Mesenchymal stem cell (in vitro differentiated cells and primary cell): ENCODE measurements at regions not wholly inside any gene's neighbourhood (a gene's known extent, or its start where the extent isn't known, plus 50 kb on each side); places are given as distances from the start of the nearest gene placed in this dataset.

Experiments used
- DNase-seq: peaks from one replicate; pipeline ENCODE4 v3.0.0-alpha.2; 2013
- H2AFZ ChIP-seq: one replicate; pipeline ENCODE4 v1.6.1; 2013; ENCODE audit warnings: low read depth, mild to moderate bottlenecking, control low read depth, inconsistent platforms, low read length, moderate library complexity
- H2AK5ac ChIP-seq: 2 replicates; pipeline ENCODE4 v1.6.1; 2013; ENCODE audit warnings: low read length, moderate library complexity, mild to moderate bottlenecking, inconsistent platforms; ENCODE audit not compliant: severe bottlenecking
- H2BK120ac ChIP-seq: one replicate; pipeline ENCODE4 v1.6.1; 2013; ENCODE audit warnings: low read depth, mild to moderate bottlenecking, inconsistent platforms, low read length, moderate library complexity
- H2BK12ac ChIP-seq, 2 experiments: one replicate each; pipeline ENCODE4 v1.6.1; 2013; ENCODE audit warnings: inconsistent platforms in 2 of 2, low read length in 2 of 2, mild to moderate bottlenecking in 2 of 2, moderate library complexity in 2 of 2, control low read depth in 1 of 2
- H2BK15ac ChIP-seq: one replicate; pipeline ENCODE4 v1.6.1; 2013; ENCODE audit warnings: mild to moderate bottlenecking, low read depth, inconsistent platforms; ENCODE audit not compliant: poor library complexity, severe bottlenecking
- H2BK5ac ChIP-seq: 2 replicates; pipeline ENCODE4 v1.6.1; 2013; ENCODE audit warnings: low read depth, mild to moderate bottlenecking, low read length, control low read depth, inconsistent platforms; ENCODE audit not compliant: poor library complexity, severe bottlenecking
- H3K14ac ChIP-seq, 2 experiments: one replicate each; pipeline ENCODE4 v1.6.1; 2013; ENCODE audit warnings: inconsistent platforms in 2 of 2, low read length in 2 of 2, control low read depth in 1 of 2, mild to moderate bottlenecking in 1 of 2, moderate library complexity in 1 of 2
- H3K18ac ChIP-seq, 2 experiments: one replicate each; pipeline ENCODE4 v1.6.1; 2013; ENCODE audit warnings: inconsistent platforms in 2 of 2, low read length in 2 of 2, control low read depth in 1 of 2, low read depth in 1 of 2, mild to moderate bottlenecking in 1 of 2
- H3K23ac ChIP-seq, 2 experiments: one replicate each; pipeline ENCODE4 v1.6.1; 2013; ENCODE audit warnings: inconsistent platforms in 2 of 2, low read length in 2 of 2, mild to moderate bottlenecking in 2 of 2, moderate library complexity in 2 of 2, control low read depth in 1 of 2
- H3K27ac ChIP-seq: 2 replicates; pipeline ENCODE4 v1.5.1; 2013; ENCODE audit warnings: mild to moderate bottlenecking, moderate library complexity, low read length, control low read depth, inconsistent platforms; ENCODE audit not compliant: poor library complexity, severe bottlenecking
- H3K27me3 ChIP-seq, 2 experiments: 2 replicates each; pipeline versions ENCODE4 v1.6.1 to v1.7.0; 2013; ENCODE audit warnings: low read length in 2 of 2, mild to moderate bottlenecking in 2 of 2, moderate library complexity in 2 of 2, control low read depth in 1 of 2, inconsistent platforms in 1 of 2; ENCODE audit not compliant: control insufficient read depth in 1 of 2, insufficient read depth in 1 of 2
- H3K36me3 ChIP-seq, 2 experiments: 2 replicates each; pipeline versions ENCODE4 v1.6.1 to v1.7.0; 2013; ENCODE audit warnings: low read length in 2 of 2, control low read depth in 1 of 2, inconsistent platforms in 1 of 2, low read depth in 1 of 2, mild to moderate bottlenecking in 1 of 2; ENCODE audit not compliant: insufficient read depth in 2 of 2, control insufficient read depth in 1 of 2
- H3K4ac ChIP-seq, 2 experiments: one replicate each; pipeline ENCODE4 v1.6.1; 2013; ENCODE audit warnings: inconsistent platforms in 2 of 2, low read length in 2 of 2, mild to moderate bottlenecking in 2 of 2, moderate library complexity in 2 of 2, control low read depth in 1 of 2, low read depth in 1 of 2
- H3K4me1 ChIP-seq: 2 replicates; pipeline ENCODE4 v1.6.1; 2013; ENCODE audit warnings: low read depth, low read length, control low read depth; ENCODE audit not compliant: control insufficient read depth, insufficient read depth
- H3K4me2 ChIP-seq: 2 replicates; pipeline ENCODE4 v1.6.1; 2013; ENCODE audit warnings: low read length, mild to moderate bottlenecking, inconsistent platforms; ENCODE audit not compliant: poor library complexity, severe bottlenecking
- H3K4me3 ChIP-seq, 2 experiments: 2 replicates each; pipeline versions ENCODE4 v1.5.1 to v1.7.0; 2013; ENCODE audit warnings: low read length in 2 of 2, mild to moderate bottlenecking in 2 of 2, control low read depth in 1 of 2, low read depth in 1 of 2; ENCODE audit not compliant: insufficient read depth in 1 of 2
- H3K79me1 ChIP-seq: replicated peaks from 2 replicates; pipeline ENCODE4 v1.6.1; 2013; ENCODE audit warnings: mild to moderate bottlenecking, control low read depth, low read length, inconsistent platforms; ENCODE audit not compliant: poor library complexity, severe bottlenecking
- H3K9ac ChIP-seq: 2 replicates; pipeline ENCODE4 v1.7.0; 2013; ENCODE audit warnings: mild to moderate bottlenecking, low read length, moderate library complexity
- H3K9me3 ChIP-seq: 2 replicates; pipeline ENCODE4 v1.7.0; 2013; ENCODE audit warnings: mild to moderate bottlenecking, low read length; ENCODE audit not compliant: control insufficient read depth
- H4K8ac ChIP-seq: one replicate; pipeline ENCODE4 v1.6.1; 2013; ENCODE audit warnings: inconsistent platforms, mild to moderate bottlenecking, low read length, moderate library complexity
- H4K91ac ChIP-seq: one replicate; pipeline ENCODE4 v1.6.1; 2013; ENCODE audit warnings: mild to moderate bottlenecking, low read length, inconsistent platforms
- WGBS: methylation state at CpG from one replicate; pipeline ENCODE4 v1.1.7; 2013; ENCODE audit warnings: mixed read lengths; 5-methylcytosine and 5-hydroxymethylcytosine counted together

DNA sequence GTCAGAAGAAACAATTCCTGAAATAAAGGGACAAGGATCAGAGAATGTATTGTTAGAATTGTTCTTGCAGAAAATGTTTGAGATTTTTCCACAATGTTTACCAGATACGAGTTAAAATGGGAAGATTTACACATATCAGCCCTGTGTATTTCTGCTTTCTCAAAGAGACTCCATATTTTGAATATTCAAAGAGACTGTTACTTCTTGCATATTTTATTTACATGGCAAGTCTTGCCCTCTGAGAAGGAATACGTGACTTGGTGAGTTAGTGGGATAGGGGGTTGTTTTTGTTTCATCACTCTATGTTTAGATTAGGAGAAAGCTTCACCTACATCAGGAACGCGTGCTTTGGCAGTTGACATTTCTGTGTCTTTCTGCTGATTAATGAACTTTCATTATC is 56.1 kb upstream of the ZDHHC17 start:
- Histone ChIP-seq H3K14ac (no peak overlapping the region), H3K79me1 (no peaks in the 10 kb centered on the region), H3K9ac (no peak overlapping the region), H3K4me3 (no peak overlapping the region), H2BK5ac (no peak overlapping the region), H3K27ac (no peak overlapping the region), H2AK5ac (no peak overlapping the region), H4K8ac (no peak overlapping the region), H2BK12ac (no peak overlapping the region), H3K9me3 (no peaks in the 10 kb centered on the region), H3K4me1 (no peaks in the 10 kb centered on the region), H3K36me3 (no peaks in the 10 kb centered on the region), H3K4me2 (no peak overlapping the region), H4K91ac (no peak overlapping the region), H2BK120ac (no peak overlapping the region), H3K23ac (no peak overlapping the region), H3K4ac (no peak overlapping the region), H3K27me3 (no peaks in the 10 kb centered on the region), H2AFZ (no peak overlapping the region), H2BK15ac (no peak overlapping the region), H3K18ac (no peak overlapping the region)
- 78% methylated on average over 1 of the region's 4 CpGs for WGBS
- peak; percentile 13 for DNase-seq

DNA sequence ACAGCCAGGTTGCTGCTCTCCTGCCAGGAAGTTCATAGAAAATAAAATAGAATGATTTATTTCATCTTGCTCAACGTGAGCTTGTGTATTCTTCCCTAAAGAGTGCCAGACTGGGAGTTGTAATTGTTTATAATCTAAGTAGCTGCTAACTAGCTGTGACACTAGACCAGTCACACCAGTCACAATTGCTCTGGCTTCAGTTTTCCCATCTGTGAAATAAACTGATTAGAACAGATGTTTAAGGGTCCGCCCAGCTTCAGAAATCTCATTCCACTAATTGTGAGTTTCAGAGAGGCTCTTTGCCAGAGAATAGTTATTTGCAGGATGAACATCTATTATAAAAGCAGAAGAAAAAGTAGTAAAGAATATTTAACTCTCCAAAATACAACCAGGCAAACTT is 55.6 kb upstream of the ZDHHC17 start:
- H4K8ac ChIP-seq = no peak overlapping the region
- no peaks in the 10 kb centered on the region for H3K4me1 ChIP-seq
- no peak overlapping the region for H2AK5ac ChIP-seq
- no peaks in the 10 kb centered on the region for H3K36me3 ChIP-seq
- no peak overlapping the region for H3K4me2 ChIP-seq
- H2BK15ac ChIP-seq = no peak overlapping the region
- no peak overlapping the region for H2BK120ac ChIP-seq
- H3K27me3 ChIP-seq = no peaks in the 10 kb centered on the region
- peak; percentile 20 for DNase-seq
- no peaks in the 10 kb centered on the region for H3K79me1 ChIP-seq
- no peak overlapping the region for H2BK5ac ChIP-seq
- H3K4ac ChIP-seq = no peak overlapping the region
- no peak overlapping the region for H3K18ac ChIP-seq
- no peaks in the 10 kb centered on the region for H3K9me3 ChIP-seq
- no peak overlapping the region for H2AFZ ChIP-seq
- no peak overlapping the region for H3K4me3 ChIP-seq
- WGBS = no CpG with 5 or more reads among the region's 2 CpGs
- no peak overlapping the region for H3K27ac ChIP-seq
- H3K14ac ChIP-seq = no peak overlapping the region
- no peak overlapping the region for H2BK12ac ChIP-seq
- no peak overlapping the region for H3K9ac ChIP-seq
- H3K23ac ChIP-seq = no peak overlapping the region
- H4K91ac ChIP-seq = no peak overlapping the region

GRCh38 chr12:76711241-76711640 is 52.7 kb upstream of the ZDHHC17 start:
- Histone ChIP-seq H3K36me3 (no peaks in the 10 kb centered on the region), H3K27ac (peak overlapping the region; percentile 31), H2AFZ (no peak overlapping the region), H3K4ac (no peak overlapping the region), H2AK5ac (no peak overlapping the region), H3K4me2 (no peak overlapping the region), H2BK12ac (no peak overlapping the region), H2BK120ac (no peak overlapping the region), H3K4me3 (no peak overlapping the region), H4K8ac (no peak overlapping the region), H3K27me3 (no peaks in the 10 kb centered on the region), H4K91ac (no peak overlapping the region), H3K79me1 (no peaks in the 10 kb centered on the region), H2BK5ac (no peak overlapping the region), H3K9ac (no peak overlapping the region), H3K9me3 (no peaks in the 10 kb centered on the region), H3K18ac (no peak overlapping the region), H2BK15ac (peak overlapping the region; percentile 46), H3K23ac (no peak overlapping the region), H3K14ac (no peak overlapping the region), H3K4me1 (no peaks in the 10 kb centered on the region)
- 38% methylated on average over 2 of the region's 3 CpGs for WGBS
- peak; percentile 11 for DNase-seq

GRCh38 chr12:76713130-76713529 is 50.8 kb upstream of the ZDHHC17 start:
- Histone ChIP-seq H3K79me1 (no peaks in the 10 kb centered on the region), H3K4me2 (no peak overlapping the region), H3K23ac (no peak overlapping the region), H3K4ac (no peak overlapping the region), H3K4me3 (no peak overlapping the region), H4K91ac (no peak overlapping the region), H2AFZ (peak overlapping the region; percentile 42), H2AK5ac (no peak overlapping the region), H3K4me1 (no peaks in the 10 kb centered on the region), H3K18ac (no peak overlapping the region), H2BK15ac (no peak overlapping the region), H4K8ac (no peak overlapping the region), H3K27me3 (no peaks in the 10 kb centered on the region), H3K9ac (no peak overlapping the region), H2BK120ac (no peak overlapping the region), H2BK5ac (no peak overlapping the region), H2BK12ac (no peak overlapping the region), H3K14ac (no peak overlapping the region), H3K36me3 (no peaks in the 10 kb centered on the region), H3K9me3 (no peaks in the 10 kb centered on the region), H3K27ac (no peak overlapping the region)
- peak; percentile 65 for DNase-seq
- 32% methylated on average over 3 of the region's 4 CpGs for WGBS
